Smooth muscle cell (in vitro differentiated cells): ENCODE measurements at regions not wholly inside any gene's neighbourhood (a gene's known extent, or its start where the extent isn't known, plus 50 kb on each side); places are given as distances from the start of the nearest gene placed in this dataset.

ENCODE experiments used
- DNase-seq: peaks from one replicate; lab custom pipeline; 2025; ENCODE audit not compliant: unreplicated experiment; lab: John Stamatoyannopoulos, UW
- H2AFZ ChIP-seq: fragments of 200-600 bp; sonication (generic); 2 replicates; pipeline ENCODE4 v1.6.0; 2016; ENCODE audit warnings: antibody characterized with exemption, low read depth, mild to moderate bottlenecking
- H3F3A ChIP-seq: fragments of 200-600 bp; sonication (generic); 2 replicates; pipeline ENCODE4 v1.6.0; 2017; ENCODE audit warnings: antibody characterized with exemption, low read depth
- H3K27ac ChIP-seq: fragments of 200-600 bp; sonication (generic); 2 replicates; pipeline ENCODE4 v1.5.1; 2016; ENCODE audit warnings: low read depth, mild to moderate bottlenecking
- H3K27me3 ChIP-seq: fragments of 200-600 bp; sonication (generic); 2 replicates; pipeline ENCODE4 v1.6.1; 2016; ENCODE audit warnings: low read depth, mild to moderate bottlenecking
- H3K36me3 ChIP-seq: fragments of 200-600 bp; sonication (generic); 2 replicates; pipeline ENCODE4 v1.5.1; 2016; ENCODE audit warnings: low read depth
- H3K4me1 ChIP-seq: fragments of 200-600 bp; sonication (generic); 2 replicates; pipeline ENCODE4 v1.5.1; 2016; ENCODE audit warnings: low read depth
- H3K4me2 ChIP-seq: fragments of 200-600 bp; sonication (generic); 2 replicates; pipeline ENCODE4 v1.6.0; 2016; ENCODE audit warnings: mild to moderate bottlenecking
- H3K4me3 ChIP-seq: fragments of 200-600 bp; sonication (generic); 2 replicates; pipeline ENCODE4 v1.5.1; 2016; ENCODE audit warnings: mild to moderate bottlenecking
- H3K79me2 ChIP-seq: fragments of 200-600 bp; sonication (generic); 2 replicates; pipeline ENCODE4 v1.6.0; 2016; ENCODE audit warnings: low read depth, mild to moderate bottlenecking
- H3K9ac ChIP-seq: fragments of 200-600 bp; sonication (generic); 2 replicates; pipeline ENCODE4 v1.6.0; 2016; ENCODE audit warnings: low read depth
- H3K9me3 ChIP-seq: fragments of 200-600 bp; sonication (generic); replicated peaks from 2 replicates; pipeline ENCODE4 v1.5.1; 2016; ENCODE audit warnings: low read depth
- H4K20me1 ChIP-seq: fragments of 200-600 bp; sonication (generic); 2 replicates; pipeline ENCODE4 v1.6.0; 2016; ENCODE audit warnings: low read depth
- CTCF ChIP-seq: fragments of 200-600 bp; sonication (generic); IDR thresholded peaks from 2 replicates; pipeline ENCODE4 v1.5.1; 2017; ENCODE audit warnings: borderline replicate concordance, mild to moderate bottlenecking, antibody characterized with exemption; ENCODE audit not compliant: insufficient read depth, poor library complexity, severe bottlenecking
- WGBS: methylation state at CpG from one replicate; pipeline ENCODE4 v1.1.7; 2016; ENCODE audit warnings: low lambda C conversion rate; 5-methylcytosine and 5-hydroxymethylcytosine counted together

GRCh38 chr5:143476601-143477211 is 73.2 kb upstream of the NR3C1 start:
- Histone ChIP-seq H3K9me3 (no peaks in the 10 kb centered on the region), H3K79me2 (no peaks in the 10 kb centered on the region), H3K9ac (no peak overlapping the region), H2AFZ (no peak overlapping the region), H3K4me2 (no peak overlapping the region), H3K27me3 (no peaks in the 10 kb centered on the region), H4K20me1 (no peaks in the 10 kb centered on the region), H3F3A (no peaks in the 10 kb centered on the region), H3K27ac (no peak overlapping the region), H3K4me3 (no peak overlapping the region), H3K4me1 (no peaks in the 10 kb centered on the region), H3K36me3 (no peaks in the 10 kb centered on the region)
- TF ChIP-seq CTCF = no peak
- WGBS = 79% methylated on average over 1 of the region's 1 CpG
- no peak for DNase-seq

- no peaks in the 10 kb centered on the region for H3K4me1 ChIP-seq
These were observed 71.1 kb upstream of the NR3C1 start for GRCh38 chr5:143474616-143475015.

GRCh38 chr5:143473481-143473880 is 70.0 kb upstream of the NR3C1 start:
- Histone ChIP-seq H2AFZ (no peak overlapping the region), H3K9ac (no peak overlapping the region), H4K20me1 (no peaks in the 10 kb centered on the region), H3F3A (no peaks in the 10 kb centered on the region), H3K27ac (no peak overlapping the region), H3K4me2 (no peak overlapping the region), H3K9me3 (no peaks in the 10 kb centered on the region), H3K4me1 (no peaks in the 10 kb centered on the region), H3K79me2 (no peaks in the 10 kb centered on the region), H3K27me3 (no peaks in the 10 kb centered on the region), H3K4me3 (no peak overlapping the region), H3K36me3 (no peaks in the 10 kb centered on the region)
- DNase-seq = no peak
- no peak for TF ChIP-seq CTCF
- 94% methylated on average over 5 of the region's 5 CpGs for WGBS

More at GRCh38 chr5:143474616-143475015, 71.1 kb upstream of the NR3C1 start:
- H3K4me3 ChIP-seq = no peak overlapping the region
- H3K9me3 ChIP-seq = no peaks in the 10 kb centered on the region
- no peak overlapping the region for H3K9ac ChIP-seq
- H3K79me2 ChIP-seq = no peaks in the 10 kb centered on the region
- no peaks in the 10 kb centered on the region for H3K27me3 ChIP-seq
- WGBS = 88% methylated on average over 3 of the region's 3 CpGs
- no peak for TF ChIP-seq CTCF
- no peak overlapping the region for H2AFZ ChIP-seq
- no peaks in the 10 kb centered on the region for H3K36me3 ChIP-seq
- no peaks in the 10 kb centered on the region for H3F3A ChIP-seq
- H4K20me1 ChIP-seq = no peaks in the 10 kb centered on the region
- H3K27ac ChIP-seq = no peak overlapping the region
- no peak overlapping the region for H3K4me2 ChIP-seq
- no peak for DNase-seq

GRCh38 chr5:143472576-143472975 is 69.1 kb upstream of the NR3C1 start:
- no peaks in the 10 kb centered on the region for H3K79me2 ChIP-seq
- TF ChIP-seq CTCF = no peak
- H3K4me2 ChIP-seq = no peak overlapping the region
- H4K20me1 ChIP-seq = no peaks in the 10 kb centered on the region
- no peak overlapping the region for H3K9ac ChIP-seq
- no peaks in the 10 kb centered on the region for H3F3A ChIP-seq
- H3K27ac ChIP-seq = no peak overlapping the region
- DNase-seq = no peak
- 93% methylated on average over 1 of the region's 1 CpG for WGBS
- H3K27me3 ChIP-seq = no peaks in the 10 kb centered on the region
- no peaks in the 10 kb centered on the region for H3K36me3 ChIP-seq
- H3K9me3 ChIP-seq = no peaks in the 10 kb centered on the region
- no peaks in the 10 kb centered on the region for H3K4me1 ChIP-seq
- no peak overlapping the region for H3K4me3 ChIP-seq
- no peak overlapping the region for H2AFZ ChIP-seq
